ENCODE measurements at regions not wholly inside any gene's neighbourhood (a gene's known extent, or its start where the extent isn't known, plus 50 kb on each side); places are given as distances from the start of the nearest gene placed in this dataset.

DNA sequence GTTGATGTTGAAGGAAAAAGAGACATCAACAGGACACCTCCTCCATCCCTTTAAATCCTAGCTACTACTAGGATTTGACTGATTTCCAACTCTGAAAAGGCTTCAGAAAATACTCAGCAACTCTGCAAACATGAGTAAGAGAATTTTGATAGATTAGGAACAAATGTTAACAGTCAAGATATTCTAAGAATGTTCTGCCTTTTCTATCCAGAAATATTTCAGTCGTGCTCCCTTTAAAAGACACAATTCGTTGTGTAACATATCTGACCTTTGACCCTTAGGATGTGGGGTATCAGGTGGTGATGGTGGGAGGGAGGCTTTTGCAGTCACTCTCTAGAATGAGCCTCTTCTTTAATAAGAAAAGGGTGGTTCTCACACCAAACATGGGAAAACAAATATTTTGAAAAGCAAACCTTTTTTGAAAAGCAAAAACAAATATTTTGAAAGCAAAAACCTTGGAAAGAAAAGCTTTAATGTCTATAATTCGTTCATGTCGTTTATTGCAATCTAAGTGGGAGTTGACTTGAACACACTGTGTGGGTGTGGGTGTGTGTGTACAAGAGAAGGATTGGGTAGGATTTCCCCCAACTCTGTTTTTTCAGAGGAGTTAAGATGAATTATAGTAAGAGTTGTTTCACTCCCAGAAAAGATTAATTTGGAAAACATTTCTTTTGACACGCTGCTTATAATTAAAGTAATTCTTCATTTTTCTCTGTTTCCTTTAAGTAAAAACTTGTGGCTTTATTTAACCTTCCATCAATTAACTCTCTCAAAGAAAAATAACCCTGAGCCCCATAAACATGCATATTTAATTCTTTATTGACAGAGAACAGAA, 152.8 kb downstream of the TMEM167A start:
- TF ChIP-seq, protein P1, sequence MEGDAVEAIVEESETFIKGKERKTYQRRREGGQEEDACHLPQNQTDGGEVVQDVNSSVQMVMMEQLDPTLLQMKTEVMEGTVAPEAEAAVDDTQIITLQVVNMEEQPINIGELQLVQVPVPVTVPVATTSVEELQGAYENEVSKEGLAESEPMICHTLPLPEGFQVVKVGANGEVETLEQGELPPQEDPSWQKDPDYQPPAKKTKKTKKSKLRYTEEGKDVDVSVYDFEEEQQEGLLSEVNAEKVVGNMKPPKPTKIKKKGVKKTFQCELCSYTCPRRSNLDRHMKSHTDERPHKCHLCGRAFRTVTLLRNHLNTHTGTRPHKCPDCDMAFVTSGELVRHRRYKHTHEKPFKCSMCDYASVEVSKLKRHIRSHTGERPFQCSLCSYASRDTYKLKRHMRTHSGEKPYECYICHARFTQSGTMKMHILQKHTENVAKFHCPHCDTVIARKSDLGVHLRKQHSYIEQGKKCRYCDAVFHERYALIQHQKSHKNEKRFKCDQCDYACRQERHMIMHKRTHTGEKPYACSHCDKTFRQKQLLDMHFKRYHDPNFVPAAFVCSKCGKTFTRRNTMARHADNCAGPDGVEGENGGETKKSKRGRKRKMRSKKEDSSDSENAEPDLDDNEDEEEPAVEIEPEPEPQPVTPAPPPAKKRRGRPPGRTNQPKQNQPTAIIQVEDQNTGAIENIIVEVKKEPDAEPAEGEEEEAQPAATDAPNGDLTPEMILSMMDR (IDR thresholded peaks at IDR 0.05) = no peak
- TF ChIP-seq POLR2A (IDR thresholded peaks at IDR 0.05) (no peak), EP300 (IDR thresholded peaks at IDR 0.05) (no peak)

All from upper lobe of left lung (tissue), 4 donors.